HG03575 (cell line): ENCODE measurements at regions not wholly inside any gene's neighbourhood (a gene's known extent, or its start where the extent isn't known, plus 50 kb on each side); places are given as distances from the start of the nearest gene placed in this dataset.

Experiments
- ATAC-seq: cut with Tn5 transposase; IDR thresholded peaks from one replicate; pipeline ENCODE4 v1.9.1; 2021; ENCODE audit not compliant: unreplicated experiment, insufficient number of reproducible peaks, low FRiP score; ENCODE audit errors: extremely low read depth

DNA sequence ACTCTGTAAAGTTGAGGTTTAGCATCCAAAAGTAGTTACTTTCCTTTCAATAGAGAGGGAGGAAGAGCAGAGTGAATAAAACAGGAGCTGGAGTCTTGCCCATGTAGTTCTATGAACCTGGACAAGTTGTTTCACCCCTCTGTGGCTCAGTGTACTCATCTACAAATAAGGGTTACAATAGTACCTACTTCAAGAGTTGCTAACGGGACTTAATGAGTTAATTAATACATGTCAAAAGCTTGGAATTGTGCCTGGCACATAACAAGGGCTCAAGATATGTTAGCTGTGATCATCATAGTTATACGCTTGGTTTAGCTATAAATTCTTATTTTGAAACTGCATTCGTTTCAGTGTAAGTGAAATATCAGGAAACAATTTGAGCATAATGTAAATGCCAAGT lies 388.5 kb upstream of the THBS1 start:
- no peak for ATAC-seq

GRCh38 chr15:39192979-39193560 lies 387.8 kb upstream of the THBS1 start:
- no peak for ATAC-seq

DNA sequence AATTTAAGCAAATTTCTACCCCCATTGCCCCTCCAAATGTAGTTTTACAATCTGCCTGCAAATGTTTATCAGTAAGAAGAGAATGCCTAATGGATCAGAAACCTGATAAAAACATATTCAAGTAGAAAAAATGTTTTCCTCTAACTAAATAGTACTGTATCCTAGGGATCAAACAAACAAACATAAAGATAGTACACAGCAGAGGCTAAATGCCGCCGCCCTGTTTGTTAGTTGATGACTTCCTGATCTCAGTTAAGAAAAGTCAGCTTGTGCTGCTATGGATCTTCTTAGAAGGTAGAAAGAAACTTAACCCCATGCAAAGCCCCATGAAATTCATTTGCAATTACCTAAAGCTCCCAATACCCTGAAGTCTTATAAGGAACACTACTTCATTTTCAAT lies 387.3 kb upstream of the THBS1 start:
- ATAC-seq, result no peak

- ATAC-seq, result no peak
These were observed 386.6 kb upstream of the THBS1 start for GRCh38 chr15:39194106-39194830.

GRCh38 chr15:39195961-39196486 lies 384.9 kb upstream of the THBS1 start:
- ATAC-seq, result no peak

DNA sequence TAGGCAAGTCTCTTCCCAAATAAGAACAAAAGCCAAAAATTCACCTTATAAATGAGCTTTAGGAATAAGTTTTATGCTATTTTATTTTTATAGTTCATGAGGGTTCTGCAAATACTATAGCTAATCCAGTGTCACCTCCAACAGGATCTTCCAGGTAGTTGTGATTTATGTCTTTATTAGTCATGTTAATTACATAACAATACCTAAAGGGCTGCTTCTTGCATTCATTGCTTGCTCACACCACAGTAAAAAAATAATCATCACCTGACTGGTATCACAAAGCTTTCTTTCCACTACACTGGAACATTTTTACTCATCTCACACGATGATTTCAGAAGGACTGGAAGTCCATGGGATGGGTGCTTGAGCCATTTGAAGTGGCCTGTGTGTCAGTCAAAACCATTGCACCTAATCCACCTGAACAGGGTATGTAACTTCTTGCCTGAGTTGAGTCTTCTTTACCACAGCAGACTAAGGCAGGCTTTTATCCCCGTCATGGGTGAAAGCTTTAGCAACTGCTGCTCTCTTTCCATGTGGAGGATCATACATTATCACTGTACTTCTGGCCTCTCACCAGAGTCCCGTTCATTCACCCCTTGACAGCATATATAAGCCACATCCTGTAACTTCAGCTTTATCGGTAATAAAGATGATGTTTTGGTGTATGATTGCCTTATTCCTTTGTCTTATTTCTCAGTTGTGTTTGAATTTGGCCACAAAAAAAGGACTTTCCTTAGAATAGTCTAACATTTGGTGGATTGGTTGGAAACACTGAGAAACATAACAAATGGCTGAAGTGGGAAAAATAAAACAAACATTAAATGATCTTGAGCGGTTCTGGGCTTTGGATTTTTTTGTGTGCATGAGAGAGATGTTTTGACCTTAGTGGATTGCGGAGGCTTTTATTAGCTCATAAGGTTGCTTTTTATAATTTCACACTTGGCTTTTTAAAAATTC lies 382.6 kb upstream of the THBS1 start:
- no peak for ATAC-seq

- ATAC-seq, result no peak
These were observed 381.8 kb upstream of the THBS1 start for GRCh38 chr15:39199076-39199475.

DNA sequence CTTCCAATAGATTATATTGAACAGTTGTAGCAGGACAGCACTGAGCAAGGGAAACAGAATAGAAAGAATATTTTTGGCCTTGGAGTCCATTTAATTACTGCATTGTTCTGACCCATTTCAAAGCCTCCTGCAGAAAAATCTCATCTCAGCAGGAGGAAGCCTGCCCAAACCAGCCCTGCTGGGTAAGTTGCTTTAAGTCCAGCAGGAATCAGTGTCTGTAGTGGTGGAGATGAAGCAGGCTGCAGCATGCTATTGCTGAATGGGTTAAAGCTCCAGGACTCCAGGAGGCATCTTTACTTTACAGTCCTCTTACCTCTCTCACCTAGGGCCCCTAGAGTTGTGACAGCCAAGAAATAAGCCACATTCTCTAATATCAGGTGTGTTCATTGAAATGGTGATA lies 380.3 kb upstream of the THBS1 start:
- ATAC-seq, result no peak

DNA sequence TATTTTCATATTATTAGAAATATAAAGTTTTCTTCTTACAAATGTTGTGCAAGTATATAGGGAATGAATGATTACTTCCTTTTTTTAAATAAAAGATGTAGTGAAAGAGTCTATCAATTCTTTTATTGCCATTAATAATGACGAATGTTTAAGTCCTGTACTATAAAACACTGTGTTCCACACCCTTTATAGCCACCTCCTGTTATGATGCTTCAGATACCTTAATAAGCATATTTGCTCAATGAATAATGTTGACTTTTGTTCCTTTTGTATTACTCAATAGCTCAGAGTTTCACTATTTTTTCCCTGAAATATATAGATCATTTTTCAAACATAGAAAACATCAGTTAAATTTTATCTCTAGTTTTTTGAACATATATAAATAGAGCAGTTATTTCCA lies 378.2 kb upstream of the THBS1 start:
- no peak for ATAC-seq

GRCh38 chr15:39204031-39204430 lies 376.8 kb upstream of the THBS1 start:
- ATAC-seq, result no peak

DNA sequence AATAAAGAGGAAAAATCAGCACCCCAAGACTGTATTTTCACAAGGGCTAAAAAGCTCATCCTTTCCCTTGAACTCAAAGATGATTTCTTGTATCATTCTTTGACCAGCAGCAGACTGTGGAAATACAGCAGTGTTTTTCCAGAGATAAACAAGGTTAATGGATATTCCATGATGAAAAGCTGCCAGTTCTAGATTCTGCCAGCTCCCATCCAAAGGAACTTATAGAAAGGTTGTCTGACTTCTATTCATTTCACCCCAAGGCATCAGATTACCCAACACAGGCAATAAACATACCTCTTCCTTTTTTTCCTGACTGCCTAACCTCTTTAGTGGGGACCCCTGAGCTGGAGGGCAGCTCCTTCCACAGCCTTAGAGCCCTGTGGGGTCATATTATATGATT lies 375.8 kb upstream of the THBS1 start:
- no peak for ATAC-seq

DNA sequence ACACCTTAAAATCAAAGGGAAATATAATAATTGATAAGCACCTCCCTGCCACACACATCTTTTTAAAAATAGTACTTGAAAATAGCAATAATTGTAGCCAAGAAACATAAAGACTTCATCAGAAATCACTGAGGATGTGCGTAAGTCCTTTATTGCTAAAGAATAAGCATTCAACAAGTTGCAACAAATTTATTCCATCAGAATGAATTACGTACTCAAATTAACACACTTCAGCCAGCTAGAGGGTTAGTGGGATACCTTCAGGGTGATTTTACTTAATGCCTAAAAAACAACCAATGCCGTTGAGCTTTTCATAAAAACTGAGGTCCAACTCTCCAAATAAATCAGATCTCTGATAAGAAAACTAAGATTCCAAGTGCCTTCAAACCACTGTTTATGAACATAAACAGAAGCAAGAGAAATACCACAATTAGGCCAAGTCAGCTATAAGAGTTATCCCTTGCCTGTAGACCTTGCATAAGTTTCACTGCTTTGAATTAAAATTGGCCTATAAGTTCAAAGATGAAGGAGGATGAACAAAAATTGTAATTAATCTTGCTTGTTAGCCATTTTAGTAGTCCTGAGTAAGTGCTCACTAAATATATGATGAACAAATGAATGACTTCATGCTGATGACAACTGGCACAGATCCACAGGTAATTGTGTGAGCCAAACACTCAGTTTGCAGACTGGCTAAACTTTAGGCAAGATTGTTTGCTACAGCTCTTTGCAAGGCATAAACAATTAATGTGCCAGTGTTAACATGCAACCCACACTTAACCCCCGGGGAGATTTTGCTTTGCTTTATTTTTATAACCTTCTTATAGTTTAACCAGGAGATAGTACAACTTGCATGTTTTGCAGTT lies 375.1 kb upstream of the THBS1 start:
- no peak for ATAC-seq

DNA sequence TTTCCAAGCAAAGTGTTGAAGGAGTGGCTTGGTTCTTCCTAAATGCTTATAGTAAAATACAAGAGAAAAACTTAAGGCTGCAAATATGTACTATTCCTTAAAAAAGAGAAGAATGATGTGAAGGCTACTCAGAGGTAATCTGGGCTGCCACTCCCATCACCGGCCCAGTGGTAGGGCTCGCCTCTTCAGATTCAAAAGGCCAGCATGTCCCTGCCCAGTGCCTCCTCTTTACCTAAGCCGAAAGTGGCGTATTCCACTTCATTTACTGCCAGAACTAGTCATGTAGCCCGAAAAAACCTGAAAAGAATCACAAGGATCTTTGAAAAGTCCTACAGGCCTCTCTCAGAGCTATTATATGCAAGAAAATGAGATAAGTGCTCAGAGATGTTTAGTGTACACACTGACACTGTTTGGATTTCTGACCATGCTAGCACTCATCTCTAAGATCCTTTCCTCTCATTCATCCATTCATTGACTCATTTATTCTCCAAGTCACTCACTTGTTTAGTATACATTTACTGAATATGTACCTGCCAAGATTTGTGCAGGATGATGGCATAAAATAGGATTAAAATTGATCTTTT lies 373.3 kb upstream of the THBS1 start:
- ATAC-seq, result no peak

GRCh38 chr15:39208187-39208586 lies 372.7 kb upstream of the THBS1 start:
- no peak for ATAC-seq

DNA sequence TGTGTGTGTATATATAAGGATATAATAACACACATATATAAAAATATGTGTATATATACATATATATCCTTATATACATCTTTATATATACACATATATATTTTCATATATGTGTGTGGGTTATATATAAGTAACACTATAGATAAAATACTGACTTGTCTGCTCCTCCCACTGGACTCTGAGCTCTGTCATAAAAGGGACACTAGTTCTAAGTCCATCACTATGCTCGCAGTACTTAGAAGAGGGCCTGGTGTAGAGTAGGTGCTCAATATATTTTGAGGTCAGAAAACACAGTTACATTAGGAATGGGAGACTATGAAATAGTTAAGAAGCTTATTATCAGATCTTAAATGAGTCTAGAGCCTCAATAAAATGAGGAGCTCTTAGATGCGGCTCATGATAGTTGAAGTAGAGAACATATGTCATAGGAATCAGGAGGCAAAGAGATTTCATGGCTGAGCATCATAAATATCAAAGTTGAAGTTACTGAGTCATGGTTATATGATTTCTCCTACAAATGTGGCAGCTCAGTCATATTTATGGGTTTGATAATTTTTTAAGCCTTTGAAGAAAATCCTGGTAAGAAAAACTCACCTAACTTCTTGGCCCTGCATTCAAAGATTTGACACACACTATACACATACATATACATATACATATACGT lies 371.2 kb upstream of the THBS1 start:
- no peak for ATAC-seq

GRCh38 chr15:39211108-39211979 lies 369.5 kb upstream of the THBS1 start:
- ATAC-seq, result no peak

DNA sequence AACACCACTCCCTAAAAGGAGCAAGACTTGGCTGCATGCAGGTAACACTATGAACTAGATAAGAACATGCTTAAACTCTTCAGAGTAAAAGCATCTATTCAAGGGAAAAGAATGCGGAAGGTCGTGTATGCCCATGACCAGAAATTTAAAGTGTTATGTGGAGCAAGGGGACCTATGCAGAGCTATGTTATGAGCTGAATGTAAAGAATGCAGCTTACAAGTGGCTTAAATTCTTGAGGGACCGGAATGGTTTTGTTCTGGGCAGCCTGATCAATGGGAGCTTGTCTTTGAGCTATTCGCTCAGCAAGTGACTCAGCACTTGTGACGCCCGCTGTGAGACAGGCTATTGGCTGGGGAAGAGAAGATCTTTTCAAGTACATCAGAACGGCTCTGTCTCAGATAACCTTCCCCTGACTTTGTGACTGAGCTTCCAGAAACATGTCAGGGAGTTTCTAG lies 367.5 kb upstream of the THBS1 start:
- no peak for ATAC-seq
